HCEC 1CT (cell line): ENCODE measurements at regions not wholly inside any gene's neighbourhood (a gene's known extent, or its start where the extent isn't known, plus 50 kb on each side); places are given as distances from the start of the nearest gene placed in this dataset.
"Not testable (repeated sequence)": the region's sequence is repeated elsewhere in the genome, so short reads cannot be mapped to it uniquely, and the experiment has no call there.

Source experiments
- DNase-seq: peaks from one replicate; pipeline ENCODE4 v3.0.0-alpha.2; 2017

- no peak for DNase-seq
Measured at GRCh38 chr9:28956116-28956880, 1383.0 kb upstream of the C9orf72 start.

- no peak for DNase-seq
Measured at GRCh38 chr9:28960602-28961001, 1387.3 kb upstream of the C9orf72 start.

- no peak for DNase-seq
Measured at GRCh38 chr9:28961623-28962022, 1388.3 kb upstream of the C9orf72 start.

GRCh38 chr9:28967226-28967625, 1393.9 kb upstream of the C9orf72 start:
- DNase-seq, result no peak

GRCh38 chr9:28970241-28970654, 1397.0 kb upstream of the C9orf72 start:
- no peak for DNase-seq

GRCh38 chr9:28971881-28972280, 1398.6 kb upstream of the C9orf72 start:
- no peak for DNase-seq

GRCh38 chr9:28976250-28976649, 1403.0 kb upstream of the C9orf72 start:
- no peak for DNase-seq

GRCh38 chr9:28976684-28977083, 1403.4 kb upstream of the C9orf72 start:
- no peak for DNase-seq

GRCh38 chr9:28981129-28981528, 1407.8 kb upstream of the C9orf72 start:
- no peak for DNase-seq

- DNase-seq, result no peak
Measured at GRCh38 chr9:28981711-28982110, 1408.4 kb upstream of the C9orf72 start.

- DNase-seq, result no peak
Measured at GRCh38 chr9:28984016-28984415, 1410.7 kb upstream of the C9orf72 start.

GRCh38 chr9:28990009-28990408, 1416.7 kb upstream of the C9orf72 start:
- not testable (repeated sequence) for DNase-seq

GRCh38 chr9:28999057-28999456, 1425.8 kb upstream of the C9orf72 start:
- no peak for DNase-seq

- DNase-seq, result no peak
Measured at GRCh38 chr9:28999806-29000205, 1426.5 kb upstream of the C9orf72 start.

- no peak for DNase-seq
Measured at GRCh38 chr9:29001006-29001405, 1427.7 kb upstream of the C9orf72 start.

- no peak for DNase-seq
Measured at GRCh38 chr9:29004988-29005387, 1431.7 kb upstream of the C9orf72 start.

GRCh38 chr9:29006628-29007027, 1433.3 kb upstream of the C9orf72 start:
- DNase-seq, result no peak

GRCh38 chr9:29012911-29013310, 1439.6 kb upstream of the C9orf72 start:
- DNase-seq, result no peak

GRCh38 chr9:29021632-29022031, 1448.4 kb upstream of the C9orf72 start:
- no peak for DNase-seq

- DNase-seq, result no peak
Measured at GRCh38 chr9:29038332-29038731, 1465.1 kb upstream of the C9orf72 start.

GRCh38 chr9:29039258-29039657, 1466.0 kb upstream of the C9orf72 start:
- no peak for DNase-seq

- no peak for DNase-seq
Measured at GRCh38 chr9:29043072-29043471, 1469.8 kb upstream of the C9orf72 start.

GRCh38 chr9:29044959-29045358, 1471.7 kb upstream of the C9orf72 start:
- DNase-seq, result no peak

- no peak for DNase-seq
Measured at GRCh38 chr9:29060041-29060440, 1486.8 kb upstream of the C9orf72 start.

GRCh38 chr9:29062446-29062845, 1489.2 kb upstream of the C9orf72 start:
- no peak for DNase-seq
